Posterior cingulate gyrus (tissue), 11 donors: ENCODE measurements at regions not wholly inside any gene's neighbourhood (a gene's known extent, or its start where the extent isn't known, plus 50 kb on each side); places are given as distances from the start of the nearest gene placed in this dataset.
"Not testable (repeated sequence)": the region's sequence is repeated elsewhere in the genome, so short reads cannot be mapped to it uniquely, and the experiment has no call there.

Experiments used
- DNase-seq, 10 donors: peaks; one replicate each; pipeline versions ENCODE4 v3.0.0 to v3.0.0-alpha.2; 2020 to 2021; ENCODE audit warnings: mixed read lengths in 3 of 10
- intact Hi-C: fragments of 100-400 bp; cut with DNase I; formaldehyde crosslinking; loops from one replicate; pipeline ENCODE4 v1.15.1; 2023

DNA sequence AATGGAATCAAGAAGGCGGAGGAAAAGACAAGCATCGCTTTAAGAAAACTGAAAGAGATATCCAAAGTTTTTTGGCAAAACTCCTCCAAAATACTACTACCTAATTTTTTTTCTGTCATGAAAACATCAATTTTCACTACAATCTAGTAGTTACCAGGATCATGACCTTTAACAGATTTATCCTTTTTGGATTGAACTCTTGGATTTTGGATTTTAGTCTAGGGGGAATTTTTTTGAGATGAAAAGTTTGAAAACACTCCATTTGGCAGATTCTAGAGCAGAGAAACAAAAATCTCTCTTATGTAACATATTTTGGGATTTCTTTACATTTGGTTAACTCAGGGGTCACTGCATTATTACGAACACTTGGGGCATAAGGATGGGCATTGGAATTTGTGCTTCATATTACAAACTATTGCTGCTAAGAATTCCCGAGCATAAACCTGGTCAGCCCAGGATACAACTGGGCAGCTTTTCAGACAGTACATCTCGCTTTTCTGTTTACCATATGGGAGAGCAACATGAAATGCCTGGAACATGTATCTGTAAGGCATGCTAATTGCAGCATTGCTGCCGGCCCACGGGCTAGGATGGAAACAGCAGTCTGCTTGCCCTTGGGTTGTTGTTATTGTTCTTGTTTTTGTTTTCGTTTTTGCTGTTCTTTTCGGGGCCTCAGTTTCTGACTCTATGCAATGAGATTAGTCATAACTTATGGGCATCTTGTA is 264.3 kb downstream of the RHOU start:
- no peak for DNase-seq
- intact Hi-C loops = loop anchor here (5.0 kb wide), 1 partner anchor 228 kb away; no protein-coding TSS in a partner anchor

DNA sequence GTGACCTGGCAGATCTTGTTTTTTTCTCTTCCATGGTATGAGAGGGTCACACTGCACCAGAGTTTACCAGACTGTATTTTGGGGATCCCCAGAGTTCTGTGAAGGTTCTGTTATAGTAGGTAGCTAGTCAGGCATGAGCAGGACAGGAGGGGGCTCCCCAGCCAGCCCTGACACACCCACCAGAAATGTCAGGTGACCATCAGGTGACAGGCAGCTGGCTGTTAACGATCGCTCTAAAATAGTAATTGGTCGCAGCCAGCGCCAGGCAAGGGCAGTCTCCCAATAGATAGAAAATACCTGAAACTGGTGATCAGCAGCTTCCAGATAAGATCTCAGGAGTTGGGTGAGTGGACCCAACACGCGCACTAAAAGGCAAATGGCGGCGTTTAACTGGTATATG is 264.9 kb downstream of the RHOU start:
- intact Hi-C loops = loop anchor here (5.0 kb wide), 1 partner anchor 227 kb away; no protein-coding TSS in a partner anchor
- no peak for DNase-seq

DNA sequence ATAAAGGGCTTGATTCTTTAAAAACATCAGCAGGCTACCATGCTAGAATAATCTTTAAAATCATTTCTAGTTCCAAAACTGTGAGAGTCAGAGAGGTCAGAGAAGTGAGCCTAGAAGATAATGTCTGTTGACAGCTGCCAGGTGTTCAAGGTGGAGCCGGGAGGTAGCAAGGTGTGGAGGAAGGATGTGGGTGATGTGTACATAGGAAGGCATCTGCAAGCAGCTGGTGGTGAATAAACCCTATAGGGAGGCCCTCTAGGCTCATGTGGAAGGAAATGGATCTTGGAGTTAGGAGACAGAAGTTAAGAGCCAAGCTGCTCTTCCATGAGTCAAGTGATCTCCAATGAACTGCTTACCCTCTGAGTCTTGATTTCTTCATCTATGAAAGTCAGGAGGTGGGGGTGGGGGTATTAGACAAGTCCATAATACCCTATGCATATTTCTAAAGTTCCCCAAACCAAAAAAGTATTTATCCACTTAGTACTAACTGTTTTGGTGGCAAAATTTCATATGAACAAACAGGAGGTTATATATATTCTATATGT is 266.3 kb downstream of the RHOU start:
- intact Hi-C loops = loop anchor here (5.0 kb wide), 1 partner anchor 226 kb away; no protein-coding TSS in a partner anchor

DNA sequence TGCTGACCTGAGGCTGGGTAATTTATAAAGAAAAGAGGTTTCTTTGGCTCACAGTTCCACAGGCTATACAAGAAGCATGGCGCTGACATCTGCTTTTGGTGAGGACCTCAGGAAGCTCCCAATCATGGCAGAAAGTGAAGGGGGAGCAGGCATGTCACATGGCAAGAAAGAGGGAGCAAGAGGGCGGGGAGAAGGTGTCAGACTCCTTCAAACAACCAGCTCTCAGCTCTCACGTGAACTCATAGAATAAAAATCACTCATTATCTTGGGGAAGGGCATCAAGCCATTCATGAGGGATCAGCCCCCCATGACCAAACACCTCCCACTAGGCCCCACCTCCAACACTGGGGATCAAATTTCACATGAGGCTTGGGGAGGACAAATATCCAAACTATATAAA is 266.8 kb downstream of the RHOU start:
- no peak for DNase-seq
- intact Hi-C loops = loop anchor here (5.0 kb wide), 1 partner anchor 225 kb away; no protein-coding TSS in a partner anchor

More for the DNA sequence above, 266.3 kb downstream of the RHOU start:
- no peak for DNase-seq

DNA sequence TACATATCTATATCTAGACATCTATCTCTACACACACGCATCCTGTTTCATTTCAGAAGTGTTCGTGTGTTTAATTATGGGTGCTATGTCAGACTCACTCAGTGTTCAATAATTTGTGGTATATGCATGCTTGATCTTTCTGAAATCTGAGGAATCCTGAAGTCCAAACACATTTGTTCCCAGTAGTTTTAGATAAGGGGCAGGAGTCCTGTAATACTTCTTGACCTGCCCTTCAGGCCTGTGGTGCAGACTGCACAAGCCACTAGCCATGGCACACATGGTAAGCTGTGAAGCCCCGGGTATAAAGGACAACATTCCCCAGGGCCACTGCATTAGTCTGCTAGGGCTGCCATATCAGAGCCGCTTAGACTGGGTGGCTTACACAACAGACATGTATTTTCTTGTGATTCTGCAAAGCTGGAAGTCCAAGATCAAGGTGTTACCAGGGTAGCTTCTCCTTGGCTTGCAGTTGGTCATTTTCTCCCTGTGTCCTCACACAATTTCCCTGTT is 267.2 kb downstream of the RHOU start:
- no peak for DNase-seq
- intact Hi-C loops = loop anchor here (5.0 kb wide), 1 partner anchor 225 kb away; no protein-coding TSS in a partner anchor

DNA sequence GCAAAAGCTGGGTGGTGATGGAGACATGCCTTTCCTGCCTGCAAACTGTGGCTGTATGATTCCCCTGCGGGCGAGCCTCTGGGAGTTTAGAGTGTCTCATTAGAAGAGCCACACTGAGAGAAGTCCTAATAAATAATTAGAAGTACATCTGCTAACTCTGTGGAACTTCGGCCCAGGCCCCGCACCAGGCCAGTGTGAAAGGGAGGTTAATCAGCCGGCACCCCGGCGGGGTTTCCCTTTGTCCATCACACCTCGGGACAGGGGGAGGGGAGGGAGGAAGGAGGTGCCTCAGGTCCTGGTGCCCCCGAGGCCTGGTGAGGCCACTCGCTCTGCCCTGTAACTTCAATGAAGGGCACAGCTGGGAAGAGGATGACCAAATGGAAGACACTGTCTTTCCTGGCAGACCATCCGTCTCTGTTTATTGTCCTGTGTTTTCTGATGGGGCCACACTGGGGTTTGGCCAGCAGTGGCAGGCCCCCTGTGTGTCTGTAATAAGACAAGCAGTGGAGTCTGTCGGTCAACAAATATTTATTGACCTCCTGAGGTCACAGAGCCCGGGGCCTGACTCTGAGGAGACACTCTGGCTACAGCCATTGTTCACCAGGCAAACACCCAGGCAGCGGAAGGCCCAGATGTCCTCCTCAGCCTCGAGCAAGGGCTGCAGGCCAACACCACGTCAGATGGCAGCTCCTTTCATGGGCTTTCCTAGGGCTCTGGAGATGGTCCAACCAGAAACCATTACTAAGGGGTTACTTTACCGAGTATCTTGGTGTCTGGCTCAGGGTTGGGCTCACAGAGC is 267.5 kb upstream of the RAB4A start:
- intact Hi-C loops = loop anchor here (1.0 to 5.0 kb wide), 2 partner anchors 224 to 268 kb away; partner anchors contain the start of gene RHOU
- DNase-seq = peak; percentile 73 to 98 (median 88)

DNA sequence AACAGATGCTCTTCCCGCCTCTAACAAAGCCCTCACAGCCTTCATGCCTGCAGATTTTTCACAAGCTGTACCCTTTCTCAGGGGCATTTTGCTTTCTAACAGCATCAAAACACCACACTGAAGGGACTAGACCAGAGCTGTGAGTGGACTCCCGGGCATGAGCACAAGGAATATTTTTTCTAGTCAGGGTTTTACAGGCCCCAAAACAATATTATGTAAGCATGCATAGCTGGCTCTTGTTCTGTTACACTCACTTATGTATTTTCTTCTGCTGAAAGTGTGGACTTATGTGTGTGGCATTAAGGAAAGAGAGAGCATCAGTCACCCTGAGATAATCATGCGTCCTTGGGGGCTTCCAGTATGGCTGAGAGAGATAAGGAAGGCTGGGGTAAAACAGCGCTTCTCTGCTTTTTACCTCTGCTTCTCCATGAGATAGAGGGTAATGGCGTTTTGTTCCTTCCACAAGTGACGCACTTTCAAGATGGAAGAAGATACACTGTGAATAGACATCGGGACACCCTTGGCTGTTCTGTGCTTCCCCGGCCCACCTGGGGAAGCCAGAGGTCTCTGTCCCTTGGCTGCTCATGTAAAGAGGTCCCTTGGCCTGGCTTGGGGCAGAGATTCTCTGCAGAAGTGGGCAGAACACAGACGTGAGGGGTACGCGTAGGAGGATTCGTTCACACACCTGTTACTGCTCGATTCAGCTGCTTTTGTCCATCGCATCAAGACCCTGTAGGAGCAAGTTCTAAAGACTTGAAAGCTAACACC is 266.7 kb upstream of the RAB4A start:
- peak in 1 of 10 donors; percentile 57 for DNase-seq
- intact Hi-C loops = loop anchor here (5.0 kb wide), 1 partner anchor 223 kb away; no protein-coding TSS in a partner anchor

DNA sequence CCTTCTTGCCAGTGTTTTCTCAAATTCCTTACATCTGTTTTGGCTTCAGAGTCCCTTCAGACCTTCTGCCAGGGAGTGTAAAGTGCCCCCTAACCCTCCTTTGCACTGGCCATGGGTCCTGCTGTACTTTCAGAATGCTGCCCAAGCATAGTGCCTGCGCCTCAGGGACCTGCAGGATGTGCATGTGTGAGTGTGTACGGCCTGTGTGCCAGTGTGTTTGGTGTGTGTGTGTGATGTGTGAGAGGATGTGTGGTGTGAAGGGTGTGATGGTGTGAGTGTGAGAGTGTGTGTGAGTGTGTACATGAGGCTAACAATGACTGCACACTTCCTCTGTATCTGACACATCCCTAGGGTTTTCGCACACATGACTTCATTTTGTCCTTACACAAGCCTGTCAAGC is 265.8 kb upstream of the RAB4A start:
- intact Hi-C loops = no loop called here
- DNase-seq = peak in 1 of 10 donors; percentile 61

DNA sequence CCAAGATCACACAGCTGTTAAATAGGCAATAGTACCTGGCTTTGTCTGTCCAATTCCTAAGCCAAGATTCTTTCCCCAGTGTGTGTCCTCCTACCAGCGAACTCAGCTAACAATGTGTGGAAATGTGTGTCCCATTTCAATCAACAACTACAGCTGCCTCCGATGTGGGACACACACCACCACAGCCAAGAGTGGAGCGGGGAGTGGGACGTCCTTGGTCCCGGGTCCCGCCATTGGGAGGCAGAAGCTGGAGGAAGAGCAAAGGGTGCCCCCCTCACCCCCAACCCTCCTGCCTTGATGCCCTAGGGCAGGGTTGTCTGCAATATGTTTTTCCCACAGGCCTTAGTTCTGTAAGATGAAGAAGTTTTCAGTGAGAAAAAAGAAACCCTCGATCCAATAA is 265.4 kb upstream of the RAB4A start:
- intact Hi-C loops = no loop called here
- DNase-seq = peak in 1 of 10 donors; percentile 17

DNA sequence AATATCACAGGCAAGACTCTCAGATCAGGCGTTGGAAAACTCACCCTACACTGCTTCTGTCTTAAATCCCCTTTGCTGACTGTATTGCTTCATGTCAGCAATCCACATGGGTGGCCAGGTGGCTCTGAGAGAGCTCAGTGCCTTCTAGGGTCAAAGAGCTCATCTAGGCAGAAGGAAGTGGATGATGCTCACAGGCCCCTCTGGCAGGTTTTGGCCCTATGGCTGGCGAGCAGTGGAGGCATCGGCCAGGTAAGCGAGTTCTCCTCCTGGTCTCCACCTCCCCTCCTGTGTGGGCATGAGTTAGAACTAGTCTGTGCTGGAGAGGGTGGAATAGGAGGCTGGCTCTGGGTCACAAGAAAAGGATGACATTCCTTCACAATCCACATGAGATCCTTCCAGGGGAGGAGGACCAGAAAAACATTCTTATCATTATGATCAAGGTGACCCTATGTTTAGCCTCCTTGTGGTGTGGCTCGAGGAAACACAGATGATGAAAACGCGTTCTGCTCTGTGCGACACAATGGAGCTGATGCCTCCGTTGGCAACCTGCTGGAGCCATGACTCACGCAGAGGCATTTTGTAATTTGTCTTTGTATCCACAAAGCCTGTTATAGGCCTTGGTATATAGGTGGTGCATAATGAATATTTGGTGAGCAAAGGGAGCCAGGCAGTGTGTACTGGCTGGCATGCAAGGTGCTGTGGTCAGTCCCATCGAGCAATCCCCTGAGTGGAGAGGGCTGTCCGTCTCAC is 264.6 kb upstream of the RAB4A start:
- peak in 1 of 10 donors; percentile 47 for DNase-seq
- intact Hi-C loops = no loop called here

DNA sequence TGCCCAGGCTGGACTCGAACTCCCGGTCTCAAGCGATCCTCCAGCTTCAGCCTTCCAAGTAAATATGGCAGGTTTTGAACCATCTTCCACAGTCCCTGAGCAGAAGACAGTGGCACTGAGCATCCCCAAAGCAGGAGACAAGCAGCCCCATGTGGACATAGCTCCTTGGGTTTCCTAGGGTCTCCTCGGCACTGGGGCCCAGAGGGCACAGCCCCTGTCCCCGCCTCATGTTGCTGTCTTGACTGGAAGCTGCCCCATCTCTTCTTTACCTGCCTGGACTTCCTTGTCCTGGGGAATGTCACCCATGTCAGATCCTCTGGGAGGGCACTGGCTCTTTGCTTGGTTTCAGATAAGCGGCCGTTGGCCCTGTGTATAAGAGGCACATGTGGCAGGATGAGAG is 263.7 kb upstream of the RAB4A start:
- intact Hi-C loops = no loop called here
- peak in 1 of 10 donors; percentile 35 for DNase-seq

DNA sequence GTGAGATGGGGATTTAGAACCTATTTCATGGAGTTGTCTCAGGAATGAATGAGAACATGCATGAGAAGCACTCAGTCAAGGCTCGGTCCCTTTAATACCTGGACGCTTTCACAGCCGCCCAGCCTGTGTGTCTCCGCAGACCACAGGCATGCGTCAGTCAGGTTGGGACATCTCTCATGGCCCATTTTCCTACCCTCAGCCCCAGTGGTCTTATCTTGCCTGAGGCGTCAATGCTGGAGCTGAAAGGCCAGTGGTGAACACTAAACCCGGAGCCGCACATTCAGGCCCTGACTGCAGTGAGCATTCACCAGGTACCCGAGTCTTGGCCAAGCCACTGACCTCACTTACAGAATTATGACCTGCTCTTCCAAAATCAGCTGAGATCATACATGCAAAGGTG is 263.2 kb upstream of the RAB4A start:
- peak in 1 of 10 donors; percentile 34 for DNase-seq
- intact Hi-C loops = no loop called here

DNA sequence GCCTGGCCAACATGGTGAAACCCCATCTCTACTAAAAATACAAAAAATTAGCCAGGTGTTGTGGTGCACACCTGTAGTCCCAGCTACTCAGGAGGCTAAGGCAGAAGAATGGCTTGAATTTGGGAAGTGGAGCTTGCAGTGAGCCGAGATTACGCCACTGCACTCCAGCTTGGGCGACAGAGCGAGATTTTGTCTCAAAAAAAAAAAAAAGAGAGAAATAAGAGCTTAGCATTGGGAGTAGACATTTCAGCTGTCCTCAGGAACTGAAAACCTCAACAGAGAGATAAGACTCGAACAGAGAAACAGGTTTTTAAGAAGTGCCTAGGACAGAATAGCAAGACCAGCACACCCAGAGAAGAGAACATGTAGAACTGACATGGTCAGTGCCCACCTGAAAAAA is 262.6 kb upstream of the RAB4A start:
- not testable (repeated sequence) for DNase-seq

DNA sequence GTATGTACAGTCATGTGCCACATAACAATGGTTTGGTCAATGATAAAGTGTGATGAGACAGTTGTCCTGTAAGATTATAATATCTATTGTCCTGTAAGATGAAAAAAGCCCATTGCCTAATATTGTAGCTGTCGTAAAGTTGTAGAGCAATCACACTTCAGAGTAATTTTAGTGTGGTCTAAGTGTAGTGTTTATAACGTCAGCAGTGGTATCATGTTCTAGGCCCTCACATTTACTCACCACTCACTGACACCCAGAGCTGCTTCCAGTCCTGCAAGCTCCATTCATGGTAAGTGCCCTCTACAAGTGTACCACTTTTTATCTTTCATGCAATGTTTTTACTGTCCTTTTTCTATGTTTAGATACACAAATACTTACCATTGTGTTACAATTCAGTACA is 259.9 kb upstream of the RAB4A start:
- DNase-seq = no peak
- intact Hi-C loops = no loop called here

More for the DNA sequence above, 262.6 kb upstream of the RAB4A start:
- intact Hi-C loops = not testable (repeated sequence)

DNA sequence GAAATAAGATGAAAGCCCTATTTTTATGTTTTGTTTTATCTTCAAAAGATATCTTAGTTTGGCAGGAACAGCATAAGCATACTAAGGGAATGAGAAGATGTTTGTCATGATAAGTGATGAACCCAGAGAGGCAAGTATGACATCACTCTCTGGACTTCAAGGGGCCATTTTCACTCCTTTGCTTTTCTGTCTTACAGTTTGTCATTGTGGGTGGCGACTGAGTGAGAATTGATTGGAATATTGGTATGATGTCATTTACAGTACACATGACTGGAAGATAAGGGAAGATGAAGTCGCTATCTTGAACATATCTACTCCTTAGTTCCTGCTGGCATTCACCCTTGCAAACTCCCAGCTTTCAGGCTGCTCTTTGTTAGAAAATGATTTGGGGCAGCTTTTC is 258.1 kb upstream of the RAB4A start:
- DNase-seq = no peak
- intact Hi-C loops = no loop called here

DNA sequence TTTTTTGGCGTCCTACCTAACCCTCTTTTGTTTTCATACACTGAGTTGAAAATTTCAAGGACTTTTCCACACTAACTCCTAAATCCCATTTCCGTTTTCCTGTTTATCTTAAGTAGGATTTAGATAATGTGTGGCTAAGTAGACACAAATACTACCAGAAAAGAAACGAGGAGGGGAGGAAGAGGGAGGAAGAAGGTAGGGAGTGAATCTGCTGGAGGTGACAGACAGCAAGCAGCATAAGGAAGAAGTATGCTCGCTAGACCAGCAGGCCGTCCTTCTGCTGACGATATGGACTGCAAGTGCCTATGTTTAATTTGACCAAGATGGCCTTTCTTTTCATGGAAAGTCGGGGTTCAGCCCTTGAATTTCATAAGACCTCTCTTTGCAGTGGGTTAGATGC is 256.9 kb upstream of the RAB4A start:
- DNase-seq = no peak
- intact Hi-C loops = no loop called here

DNA sequence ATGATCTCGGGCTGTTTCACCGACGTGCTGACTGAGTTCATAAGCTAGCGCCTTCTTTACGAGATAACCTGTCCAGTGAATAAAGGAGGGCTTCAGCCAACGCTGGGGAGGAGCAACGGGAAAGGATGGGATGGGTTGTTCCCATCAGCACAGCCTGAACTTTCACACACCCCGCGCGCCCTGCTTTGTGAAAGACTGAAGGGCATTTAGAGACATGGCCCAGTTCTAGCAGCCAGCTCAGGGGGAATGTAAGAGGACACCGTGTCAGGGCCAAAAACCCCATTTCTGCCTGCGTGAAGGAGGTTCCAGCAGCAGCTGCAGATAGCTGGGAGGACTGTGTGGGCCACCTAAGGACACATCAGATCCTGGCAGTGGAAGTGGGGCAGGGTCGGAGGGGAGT is 255.1 kb upstream of the RAB4A start:
- peak in 3 of 10 donors; percentile 30 to 79 (median 76) for DNase-seq
- intact Hi-C loops = no loop called here

DNA sequence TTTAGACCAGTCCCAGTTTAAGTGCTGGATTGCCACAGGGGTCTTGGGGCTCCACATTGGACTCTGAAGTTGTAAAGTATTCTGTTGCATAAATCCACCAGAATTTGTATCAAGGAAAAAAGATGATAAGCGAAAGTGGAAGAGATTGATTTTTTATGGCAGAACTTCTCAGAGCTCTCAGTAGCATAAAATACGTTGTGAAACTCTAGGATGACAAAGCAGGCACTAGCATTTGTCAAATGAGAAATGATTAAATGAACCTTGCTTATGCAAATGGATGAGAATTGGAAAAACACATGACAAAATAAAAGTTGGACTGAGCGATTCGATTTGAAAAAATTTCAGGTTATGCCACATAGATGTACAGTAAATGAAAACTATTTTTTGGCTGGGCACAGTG is 253.8 kb upstream of the RAB4A start:
- intact Hi-C loops = no loop called here
- no peak for DNase-seq

DNA sequence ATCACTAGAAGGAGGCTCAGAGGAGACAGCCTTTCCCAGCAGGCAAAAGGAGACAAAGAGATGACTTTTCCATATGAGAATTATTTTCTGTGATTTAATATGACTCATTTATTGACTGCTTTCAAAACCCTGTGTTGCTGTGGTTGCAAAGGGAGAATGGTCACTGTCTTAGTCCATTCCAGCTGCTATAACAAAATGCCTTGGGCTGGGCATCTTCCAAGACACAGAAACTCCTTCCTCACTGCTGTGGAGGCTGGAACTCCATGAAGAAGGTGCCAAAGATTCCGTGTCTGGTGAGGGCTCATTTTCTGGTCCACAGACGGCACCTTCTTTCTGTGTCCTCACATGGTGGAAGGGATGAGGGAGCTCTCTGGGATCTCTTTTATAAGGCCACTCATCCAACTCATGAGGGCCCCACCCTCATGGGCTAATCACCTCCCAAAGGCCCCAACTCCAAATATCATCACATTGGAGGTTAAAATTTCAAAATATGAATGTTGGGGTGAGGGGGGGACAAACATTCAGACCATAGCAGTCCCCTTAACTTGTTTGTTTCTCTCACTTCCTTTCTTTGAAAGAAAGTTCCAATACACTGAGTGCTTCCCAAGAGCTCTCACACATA is 252.1 kb upstream of the RAB4A start:
- DNase-seq = no peak
- intact Hi-C loops = no loop called here
